ENCODE measurements at regions not wholly inside any gene's neighbourhood (a gene's known extent, or its start where the extent isn't known, plus 50 kb on each side); places are given as distances from the start of the nearest gene placed in this dataset.
"Not testable (repeated sequence)": the region's sequence is repeated elsewhere in the genome, so short reads cannot be mapped to it uniquely, and the experiment has no call there.

DNA sequence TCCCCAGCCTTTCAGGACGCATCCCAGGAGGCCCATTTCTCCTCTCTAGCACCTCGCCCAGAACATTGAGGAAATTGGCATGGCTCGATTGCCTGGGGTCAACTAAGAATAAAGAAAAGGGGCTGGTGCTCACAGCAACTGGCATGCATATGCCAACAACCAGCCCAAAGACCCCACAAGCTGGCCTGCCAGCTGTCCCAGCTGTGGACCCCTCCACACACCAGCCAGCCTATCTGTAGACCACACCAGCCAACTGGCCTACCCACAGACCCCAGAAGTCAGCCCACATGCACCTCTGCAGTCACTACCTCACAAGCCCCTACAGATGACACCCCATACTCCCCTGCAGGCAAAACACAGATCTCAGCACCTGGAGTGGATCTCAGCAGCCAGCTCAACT lies 123.8 kb upstream of the ID2 start:
- H3K27ac ChIP-seq (ENCODE audit: low read depth): no peak overlapping the region
- no peak for DNase-seq (ENCODE audit: extremely low spot score)
- H3K4me1 ChIP-seq (ENCODE audit: insufficient read depth): no peaks in the 10 kb centered on the region
- no peaks in the 10 kb centered on the region for H3K36me3 ChIP-seq (ENCODE audit: insufficient read depth)
- H3K4me3 ChIP-seq (ENCODE audit: low read depth, low read length): no peak overlapping the region
- WGBS: 97% methylated on average over 3 of the region's 3 CpGs

DNA sequence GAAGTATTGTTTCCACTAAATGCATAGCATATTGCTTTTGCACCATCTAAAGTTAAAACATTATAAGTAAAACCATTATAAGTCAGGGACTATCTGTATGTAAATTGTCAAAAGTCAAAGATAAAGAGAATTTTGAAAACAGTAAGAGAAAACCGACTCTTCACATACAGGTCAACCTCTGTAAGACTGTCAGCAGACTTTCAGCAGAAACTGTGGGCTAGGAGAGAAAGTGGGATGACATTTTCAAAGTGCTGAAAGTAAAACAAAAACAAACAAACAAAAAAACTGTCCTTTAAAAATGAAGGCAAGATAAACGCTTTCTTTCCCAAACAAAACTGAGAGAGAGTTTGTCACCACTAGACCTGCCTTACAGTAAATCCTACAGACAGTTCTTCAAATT lies 122.9 kb upstream of the ID2 start:
- Histone ChIP-seq H3K4me3 (ENCODE audit: low read depth, low read length) (no peak overlapping the region), H3K36me3 (ENCODE audit: insufficient read depth) (no peaks in the 10 kb centered on the region), H3K27ac (ENCODE audit: low read depth) (no peak overlapping the region), H3K4me1 (ENCODE audit: insufficient read depth) (no peaks in the 10 kb centered on the region)
- DNase-seq (ENCODE audit: extremely low spot score): no peak
- WGBS: 93% methylated on average over 2 of the region's 2 CpGs

DNA sequence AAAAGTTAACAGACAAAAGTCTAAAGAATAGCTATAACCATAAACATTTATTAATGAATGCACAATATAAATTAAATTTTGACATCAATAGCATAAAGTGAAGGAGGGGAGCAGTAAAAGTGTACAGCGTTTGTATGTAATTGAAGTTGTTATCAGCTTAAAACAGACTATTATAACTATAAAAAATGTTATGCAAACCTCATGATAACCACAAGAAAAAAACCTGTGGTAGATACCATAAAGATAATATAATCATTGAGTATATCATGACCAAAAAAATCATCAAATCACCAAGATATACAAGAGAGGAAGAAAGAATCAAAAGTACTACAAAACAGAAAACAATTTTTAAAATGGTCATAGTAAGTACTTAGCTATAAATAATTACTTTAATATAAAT lies 122.1 kb upstream of the ID2 start:
- WGBS: 68% methylated on average over 1 of the region's 1 CpG
- DNase-seq (ENCODE audit: extremely low spot score): no peak
- Histone ChIP-seq H3K36me3 (ENCODE audit: insufficient read depth) (no peaks in the 10 kb centered on the region), H3K4me1 (ENCODE audit: insufficient read depth) (no peaks in the 10 kb centered on the region), H3K27ac (ENCODE audit: low read depth) (no peak overlapping the region), H3K4me3 (ENCODE audit: low read depth, low read length) (no peak overlapping the region)

DNA sequence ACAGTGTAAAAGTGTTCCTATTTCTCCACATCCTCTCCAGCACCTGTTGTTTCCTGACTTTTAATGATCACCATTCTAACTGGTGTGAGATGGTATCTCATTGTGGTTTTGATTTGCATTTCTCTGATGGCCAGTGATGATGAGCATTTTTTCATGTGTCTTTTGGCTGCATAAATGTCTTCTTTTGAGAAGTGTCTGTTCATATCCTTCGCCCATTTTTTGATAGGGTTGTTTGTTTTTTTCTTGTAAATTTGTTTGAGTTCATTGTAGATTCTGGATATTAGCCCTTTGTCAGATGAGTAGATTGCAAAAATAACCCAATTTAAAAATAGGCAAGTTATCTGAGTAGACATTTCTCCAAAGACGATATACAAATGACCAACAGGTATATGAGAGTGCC lies 120.2 kb upstream of the ID2 start:
- not testable (repeated sequence) for H3K4me3 ChIP-seq (ENCODE audit: low read depth, low read length); H3K27ac ChIP-seq (ENCODE audit: low read depth); H3K36me3 ChIP-seq (ENCODE audit: insufficient read depth); DNase-seq (ENCODE audit: extremely low spot score); H3K4me1 ChIP-seq (ENCODE audit: insufficient read depth)
- WGBS: 90% methylated on average over 1 of the region's 2 CpGs

DNA sequence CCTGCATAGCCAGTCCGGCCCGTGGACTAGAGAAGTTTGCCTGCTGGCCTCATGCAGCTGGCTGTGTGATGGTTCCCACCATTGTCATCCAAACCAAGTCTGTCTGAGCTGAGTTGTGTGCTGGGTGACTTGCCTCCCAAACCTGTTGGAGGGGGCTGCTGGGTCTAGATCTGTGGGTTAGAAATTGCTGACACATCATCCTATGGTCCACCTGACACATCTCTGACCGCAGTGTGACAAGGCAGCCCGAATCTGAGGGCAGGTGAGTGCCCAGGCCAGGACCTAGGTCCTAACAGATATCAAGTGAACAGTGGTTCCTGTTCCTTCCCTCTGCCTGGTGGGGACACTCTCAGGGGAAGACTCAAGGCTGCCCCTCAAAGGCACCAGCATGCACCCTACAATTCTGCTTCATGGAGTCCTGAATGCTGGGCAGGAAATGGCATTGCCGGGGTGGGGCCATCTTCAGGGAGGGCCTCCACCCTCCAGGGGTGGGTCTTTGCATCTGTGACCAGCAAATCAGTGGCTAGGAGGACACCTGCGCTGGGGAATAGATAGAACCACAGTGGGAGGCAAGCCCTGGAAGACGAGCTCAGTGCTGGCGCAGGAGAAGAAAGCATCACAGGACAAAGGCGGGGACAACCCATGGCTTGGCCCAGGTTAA lies 117.9 kb upstream of the ID2 start:
- DNase-seq (ENCODE audit: extremely low spot score): no peak
- no peaks in the 10 kb centered on the region for H3K36me3 ChIP-seq (ENCODE audit: insufficient read depth)
- no peak overlapping the region for H3K4me3 ChIP-seq (ENCODE audit: low read depth, low read length)
- no peak overlapping the region for H3K27ac ChIP-seq (ENCODE audit: low read depth)
- H3K4me1 ChIP-seq (ENCODE audit: insufficient read depth): no peaks in the 10 kb centered on the region
- 96% methylated on average over 9 of the region's 9 CpGs for WGBS

DNA sequence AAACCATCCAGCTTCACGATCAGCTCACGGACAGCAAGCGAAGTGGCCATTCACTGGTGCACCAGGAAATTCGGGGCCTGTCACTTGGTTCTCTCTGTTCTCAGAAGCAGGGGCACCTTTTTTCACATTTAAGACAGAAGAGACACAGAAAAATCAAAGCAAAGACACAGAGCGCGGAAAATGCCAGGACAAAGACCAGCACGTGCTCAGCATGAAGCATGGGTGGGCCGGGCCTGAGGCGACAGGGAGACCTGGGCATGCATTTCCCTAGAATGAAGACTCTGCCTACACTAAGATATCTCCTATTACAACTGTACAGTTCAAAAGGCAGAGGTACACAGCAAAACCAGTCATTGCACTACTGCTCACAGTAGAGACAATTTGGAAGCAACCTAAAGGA lies 117.4 kb upstream of the ID2 start:
- DNase-seq (ENCODE audit: extremely low spot score): no peak
- H3K27ac ChIP-seq (ENCODE audit: low read depth): no peak overlapping the region
- H3K4me1 ChIP-seq (ENCODE audit: insufficient read depth): no peaks in the 10 kb centered on the region
- H3K36me3 ChIP-seq (ENCODE audit: insufficient read depth): no peaks in the 10 kb centered on the region
- no peak overlapping the region for H3K4me3 ChIP-seq (ENCODE audit: low read depth, low read length)
- WGBS: 98% methylated on average over 9 of the region's 9 CpGs

DNA sequence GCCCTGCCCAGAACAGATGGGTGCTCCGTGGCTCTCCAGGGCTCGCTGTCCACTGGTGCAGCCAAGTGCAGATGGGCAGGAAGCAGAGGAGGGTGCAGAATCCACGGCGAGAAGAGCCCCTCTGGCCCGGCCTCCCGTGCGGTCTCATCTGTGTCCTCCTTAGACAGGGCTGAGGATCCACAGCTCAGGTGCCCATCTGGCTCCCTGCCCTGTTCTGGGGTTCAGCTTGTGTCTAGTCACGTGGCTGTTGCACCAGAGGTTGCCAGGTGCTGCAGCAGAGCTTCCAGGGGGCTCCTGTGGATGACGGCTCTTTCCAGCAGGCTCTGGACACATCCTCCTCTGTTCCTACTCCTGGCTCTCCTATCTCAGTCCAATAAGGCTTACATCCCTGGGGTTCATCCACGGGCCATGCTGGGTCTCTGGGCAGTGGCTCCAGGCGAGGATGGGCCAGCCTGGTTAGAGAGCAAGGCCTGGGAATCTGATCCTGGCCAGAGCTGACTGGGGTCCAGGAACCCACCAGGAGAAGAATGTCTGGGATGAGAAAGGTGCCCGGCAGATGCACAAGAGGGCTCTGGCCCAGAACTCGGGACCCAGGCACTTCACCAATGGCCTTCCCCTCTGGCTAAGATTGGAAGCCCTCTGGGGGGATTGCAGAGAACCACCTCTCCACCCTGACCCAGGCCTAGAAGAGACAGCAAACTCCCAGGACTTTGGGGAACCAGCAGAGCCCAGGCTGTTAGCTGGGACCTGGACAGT lies 116.3 kb upstream of the ID2 start:
- Histone ChIP-seq H3K27ac (ENCODE audit: low read depth) (no peak overlapping the region), H3K4me3 (ENCODE audit: low read depth, low read length) (no peak overlapping the region), H3K36me3 (ENCODE audit: insufficient read depth) (no peaks in the 10 kb centered on the region), H3K4me1 (ENCODE audit: insufficient read depth) (no peaks in the 10 kb centered on the region)
- 91% methylated on average over 13 of the region's 13 CpGs for WGBS
- DNase-seq (ENCODE audit: extremely low spot score): no peak

DNA sequence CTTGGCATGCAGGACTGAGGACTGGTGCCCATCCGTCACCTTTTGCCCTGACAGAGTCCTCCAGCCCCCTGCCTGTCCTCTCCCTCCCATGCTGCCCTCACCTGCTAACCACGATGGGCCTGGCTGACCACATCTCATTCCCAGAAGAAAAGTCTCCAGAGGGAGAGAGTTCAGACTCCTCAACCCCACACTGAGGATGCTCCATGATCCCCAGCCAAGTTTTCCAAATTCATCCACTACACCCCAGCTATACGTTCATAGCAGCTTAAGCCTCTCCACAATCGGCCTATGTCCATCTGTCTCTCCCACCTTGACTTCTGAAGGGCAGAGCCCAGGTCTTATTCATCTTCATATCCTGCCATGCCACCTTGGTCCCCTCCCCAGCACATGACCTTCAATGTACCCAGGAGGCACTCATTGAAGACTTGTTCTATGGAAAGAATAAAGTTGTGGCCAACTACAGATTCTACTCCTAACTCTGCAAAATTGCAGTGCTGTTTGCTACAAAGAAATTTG lies 115.6 kb upstream of the ID2 start:
- Histone ChIP-seq H3K27ac (ENCODE audit: low read depth) (no peak overlapping the region), H3K36me3 (ENCODE audit: insufficient read depth) (no peaks in the 10 kb centered on the region), H3K4me3 (ENCODE audit: low read depth, low read length) (no peak overlapping the region), H3K4me1 (ENCODE audit: insufficient read depth) (no peaks in the 10 kb centered on the region)
- WGBS: 94% methylated on average over 4 of the region's 4 CpGs
- no peak for DNase-seq (ENCODE audit: extremely low spot score)

DNA sequence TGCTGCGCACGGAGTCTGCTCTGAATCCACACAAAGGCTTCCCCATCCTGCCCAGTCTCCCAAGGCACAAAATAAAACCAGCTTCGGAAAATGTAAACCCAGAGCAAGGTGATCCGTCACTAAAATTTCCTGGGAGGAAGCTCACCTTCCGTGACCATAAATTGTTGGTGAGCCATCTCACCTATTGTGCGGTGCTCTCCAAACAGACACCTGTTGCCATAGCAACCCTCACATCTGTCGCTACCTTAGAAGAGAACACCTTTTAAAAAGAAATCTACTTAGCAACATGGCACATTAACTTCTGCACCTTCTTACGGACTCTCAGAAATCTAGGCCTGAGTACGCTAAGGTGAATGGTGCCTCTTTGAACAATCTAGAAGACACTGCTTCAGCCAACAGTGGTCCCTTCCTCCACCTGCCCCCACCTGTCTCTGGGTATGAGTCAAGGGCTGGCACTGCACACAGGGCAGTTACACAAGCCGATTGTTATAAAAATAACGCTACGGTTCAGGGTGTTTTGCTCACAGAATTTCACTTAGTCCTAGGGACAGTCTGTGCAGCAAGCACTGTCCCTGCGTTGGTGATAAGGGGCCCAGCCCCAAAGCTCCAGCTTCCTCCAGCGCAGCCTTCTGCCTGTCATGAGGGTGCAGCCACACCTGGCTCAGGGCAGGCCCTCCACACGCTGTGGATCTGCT lies 114.9 kb upstream of the ID2 start:
- Histone ChIP-seq H3K36me3 (ENCODE audit: insufficient read depth) (no peaks in the 10 kb centered on the region), H3K4me1 (ENCODE audit: insufficient read depth) (no peaks in the 10 kb centered on the region), H3K4me3 (ENCODE audit: low read depth, low read length) (no peak overlapping the region), H3K27ac (ENCODE audit: low read depth) (no peak overlapping the region)
- DNase-seq (ENCODE audit: extremely low spot score): no peak
- 93% methylated on average over 15 of the region's 15 CpGs for WGBS

DNA sequence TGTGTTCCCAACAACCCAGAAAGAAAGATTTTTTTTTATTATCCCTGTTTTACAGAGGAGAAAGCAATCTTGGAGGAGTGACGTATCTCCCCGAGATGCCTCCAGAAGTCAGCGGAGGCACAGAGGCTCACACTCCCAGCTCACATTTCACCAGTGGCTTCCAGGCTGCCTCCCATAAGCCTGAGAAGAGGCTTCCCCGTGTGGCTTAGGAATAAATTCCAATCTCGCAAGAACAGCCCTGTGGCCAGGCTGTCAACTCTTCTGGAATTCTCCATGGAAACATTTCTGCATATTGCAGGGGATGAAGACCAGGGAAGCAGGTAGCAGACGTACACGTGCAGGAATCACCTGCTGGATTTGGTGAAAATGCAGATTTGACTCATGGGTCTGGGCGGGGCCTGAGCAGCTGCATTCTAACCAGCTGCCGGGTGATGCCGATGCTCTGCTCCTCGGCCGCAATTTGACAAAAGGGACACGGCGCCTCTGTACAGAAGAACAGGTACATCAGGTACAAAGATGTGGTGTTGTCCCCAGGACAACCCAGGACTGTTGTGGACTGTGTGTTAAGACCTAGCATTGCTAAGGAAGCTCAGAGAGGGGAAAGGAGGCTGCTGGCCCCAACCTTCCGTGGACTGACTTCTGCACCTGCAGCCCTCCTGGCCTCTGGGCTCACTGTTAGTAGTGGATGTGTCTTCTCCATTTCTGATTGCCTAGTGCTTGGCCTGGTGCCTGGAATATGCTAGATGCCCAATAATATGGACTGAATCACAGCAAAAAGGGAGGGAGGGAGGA lies 114.2 kb upstream of the ID2 start:
- 87% methylated on average over 15 of the region's 15 CpGs for WGBS
- no peak for DNase-seq (ENCODE audit: extremely low spot score)
- Histone ChIP-seq H3K4me1 (ENCODE audit: insufficient read depth) (no peaks in the 10 kb centered on the region), H3K36me3 (ENCODE audit: insufficient read depth) (no peaks in the 10 kb centered on the region), H3K4me3 (ENCODE audit: low read depth, low read length) (no peak overlapping the region), H3K27ac (ENCODE audit: low read depth) (no peak overlapping the region)

DNA sequence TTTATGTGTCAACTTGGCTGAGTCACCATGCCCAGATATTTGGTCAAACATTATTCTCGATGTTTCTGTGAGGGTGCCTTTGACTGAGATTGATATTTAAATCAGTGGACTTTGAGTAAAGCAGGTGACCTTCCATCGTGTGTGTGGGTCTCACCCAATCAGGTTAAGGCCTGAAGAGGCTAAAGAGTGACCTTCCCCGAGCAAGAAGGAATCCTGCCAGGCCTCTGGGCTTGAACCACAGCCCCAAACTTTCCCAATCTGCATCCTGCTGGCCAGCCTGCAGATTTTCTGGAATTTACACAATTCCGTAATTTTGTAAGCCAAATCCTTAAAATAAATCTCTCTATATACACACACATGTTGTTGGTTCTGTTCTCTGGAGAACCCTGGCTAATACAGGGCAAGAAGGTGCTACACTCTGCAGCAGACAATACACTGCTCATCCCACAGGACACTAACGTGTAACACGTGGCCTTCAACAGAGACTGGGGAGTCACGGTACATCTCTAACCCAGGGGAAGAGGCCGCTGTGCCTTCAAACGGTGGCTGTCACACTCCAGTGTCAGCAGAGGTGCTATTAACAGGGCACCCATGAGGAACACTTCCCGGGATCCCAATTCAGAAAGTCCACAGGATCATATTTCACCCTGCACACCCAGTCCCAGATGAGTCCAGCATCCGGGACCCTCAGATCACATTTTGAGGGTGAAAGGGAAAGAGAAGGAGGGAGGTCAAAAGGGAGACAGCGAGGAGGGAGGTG lies 113.1 kb upstream of the ID2 start:
- DNase-seq (ENCODE audit: extremely low spot score): no peak
- Histone ChIP-seq H3K27ac (ENCODE audit: low read depth) (no peak overlapping the region), H3K36me3 (ENCODE audit: insufficient read depth) (no peaks in the 10 kb centered on the region), H3K4me3 (ENCODE audit: low read depth, low read length) (no peak overlapping the region), H3K4me1 (ENCODE audit: insufficient read depth) (no peaks in the 10 kb centered on the region)
- 76% methylated on average over 12 of the region's 12 CpGs for WGBS

DNA sequence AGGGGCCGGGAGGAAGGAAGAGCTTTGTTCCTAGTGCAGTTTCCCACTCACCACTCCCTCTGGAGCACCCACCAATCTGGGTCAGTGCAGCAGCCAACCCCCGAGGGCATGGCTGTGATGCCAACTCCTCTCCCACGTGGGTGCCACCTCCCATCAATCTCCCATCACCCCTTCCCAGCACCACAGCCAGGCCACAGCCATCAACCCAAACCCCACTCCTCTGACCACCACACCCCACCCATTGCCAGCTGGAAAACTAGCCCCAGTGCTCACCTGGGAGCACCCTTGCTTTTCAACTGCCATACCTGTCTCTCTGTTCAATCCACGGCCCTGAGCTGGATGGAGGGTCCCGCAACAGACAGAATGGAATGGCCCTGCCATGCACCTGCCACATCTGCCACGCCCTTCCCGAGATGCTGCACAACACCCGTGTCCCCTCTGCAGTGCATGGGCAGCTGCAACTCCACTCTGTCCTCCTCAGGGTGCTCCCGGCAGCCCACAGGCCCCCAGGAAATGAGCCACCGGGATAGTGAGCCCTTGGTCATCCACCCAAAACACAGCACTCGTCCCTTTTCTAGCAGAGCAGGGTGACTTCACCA lies 112.4 kb upstream of the ID2 start:
- no peak for DNase-seq (ENCODE audit: extremely low spot score)
- Histone ChIP-seq H3K27ac (ENCODE audit: low read depth) (no peak overlapping the region), H3K4me3 (ENCODE audit: low read depth, low read length) (no peak overlapping the region), H3K4me1 (ENCODE audit: insufficient read depth) (no peaks in the 10 kb centered on the region), H3K36me3 (ENCODE audit: insufficient read depth) (no peaks in the 10 kb centered on the region)
- 92% methylated on average over 11 of the region's 11 CpGs for WGBS
